KG1 (cell line): ENCODE measurements at regions not wholly inside any gene's neighbourhood (a gene's known extent, or its start where the extent isn't known, plus 50 kb on each side); places are given as distances from the start of the nearest gene placed in this dataset.

Source experiments
- DNase-seq: peaks from one replicate; lab custom pipeline; 2025; lab: John Stamatoyannopoulos, UW

GRCh38 chr6:21469213-21469612, 124.3 kb upstream of the SOX4 start:
- DNase-seq, result no peak

DNA sequence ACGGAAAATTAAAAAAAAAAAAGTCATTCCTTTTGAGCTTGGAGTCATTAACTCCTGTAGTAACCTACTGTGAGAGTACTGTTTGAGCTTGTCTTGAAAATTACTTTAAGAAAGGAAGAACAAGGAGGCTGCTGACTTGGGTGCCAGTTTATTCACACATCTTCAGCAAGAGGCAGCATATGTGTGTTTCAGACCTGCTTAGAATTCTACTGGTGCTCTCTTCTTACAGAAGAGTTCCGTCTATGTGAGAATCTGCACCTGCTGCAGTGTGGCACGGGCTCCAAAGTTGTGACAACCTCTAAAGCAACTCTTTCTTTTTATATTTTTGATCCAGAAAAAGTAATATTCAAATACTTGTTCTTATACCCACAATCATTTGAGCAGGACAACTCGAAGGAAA, 117.4 kb upstream of the SOX4 start:
- no peak for DNase-seq

DNA sequence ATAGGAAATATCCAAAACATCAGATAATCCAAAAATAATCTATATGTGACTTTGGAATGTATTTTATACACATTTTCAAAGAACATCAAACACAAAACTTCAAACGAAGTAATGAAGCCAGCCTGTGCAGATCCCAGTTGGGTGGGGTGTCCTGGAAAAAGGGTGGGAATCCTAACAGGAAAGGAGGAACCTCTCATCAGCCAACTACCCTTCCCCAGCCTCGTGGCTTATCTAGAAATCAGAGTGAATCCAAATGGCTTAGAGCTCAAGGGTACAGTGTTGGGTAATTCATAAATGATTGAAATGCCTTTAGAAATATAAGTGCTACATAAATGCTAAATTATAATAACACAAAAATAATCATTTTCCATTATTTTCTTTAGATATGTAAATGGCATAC, 115.1 kb upstream of the SOX4 start:
- no peak for DNase-seq

DNA sequence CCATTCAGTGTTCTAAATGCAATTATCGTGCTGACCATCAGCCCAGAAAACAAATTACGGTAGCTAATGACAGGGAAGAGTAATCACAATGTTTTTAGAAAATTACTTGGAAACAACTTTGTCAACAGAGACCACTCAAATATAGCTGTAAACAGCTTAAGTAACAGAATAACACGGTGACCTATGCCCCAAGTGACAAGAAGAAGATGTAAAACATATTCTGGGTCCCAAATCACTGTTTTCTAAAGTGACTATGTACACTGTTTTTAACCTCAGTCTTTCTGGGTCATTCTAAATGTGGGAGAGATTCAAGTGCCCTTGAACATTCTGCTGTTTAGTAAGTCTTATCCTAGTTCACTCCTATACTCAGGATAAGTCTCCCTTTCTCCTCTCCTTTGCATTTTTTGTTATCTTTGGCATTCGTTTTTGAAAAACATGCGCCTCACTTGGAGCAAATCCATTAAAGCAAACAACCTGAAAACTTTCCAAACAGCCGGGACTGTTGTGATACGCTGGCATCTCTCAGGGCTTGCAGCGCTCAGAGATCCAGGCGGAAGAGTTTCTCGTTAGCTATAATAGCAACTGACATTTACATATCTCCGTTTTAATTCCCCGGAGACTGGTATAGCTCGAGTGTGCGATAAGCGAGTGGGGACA, 114.5 kb upstream of the SOX4 start:
- no peak for DNase-seq

GRCh38 chr6:21486115-21486514, 107.4 kb upstream of the SOX4 start:
- DNase-seq, result no peak

DNA sequence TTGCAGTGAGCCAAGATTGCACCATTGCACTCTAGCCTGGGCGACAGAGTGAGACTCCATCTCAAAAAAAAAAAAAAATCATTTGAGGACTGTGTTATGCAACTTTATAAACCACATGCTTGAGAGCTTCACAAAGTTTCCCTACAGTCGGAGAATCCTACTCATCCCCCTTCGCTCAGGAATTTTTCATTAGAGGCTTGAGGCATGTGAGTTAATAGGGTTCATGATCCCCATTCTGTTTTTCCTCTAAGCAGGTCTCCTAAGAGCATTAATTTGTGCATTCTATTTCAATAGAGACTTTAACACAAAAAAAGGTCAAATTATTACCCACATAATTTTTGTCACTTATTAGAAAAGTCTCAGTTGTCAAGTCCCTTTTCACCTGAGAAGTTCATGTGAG, 103.7 kb upstream of the SOX4 start:
- no peak for DNase-seq

- no peak for DNase-seq
Observed at GRCh38 chr6:21491955-21492354, 101.6 kb upstream of the SOX4 start.

DNA sequence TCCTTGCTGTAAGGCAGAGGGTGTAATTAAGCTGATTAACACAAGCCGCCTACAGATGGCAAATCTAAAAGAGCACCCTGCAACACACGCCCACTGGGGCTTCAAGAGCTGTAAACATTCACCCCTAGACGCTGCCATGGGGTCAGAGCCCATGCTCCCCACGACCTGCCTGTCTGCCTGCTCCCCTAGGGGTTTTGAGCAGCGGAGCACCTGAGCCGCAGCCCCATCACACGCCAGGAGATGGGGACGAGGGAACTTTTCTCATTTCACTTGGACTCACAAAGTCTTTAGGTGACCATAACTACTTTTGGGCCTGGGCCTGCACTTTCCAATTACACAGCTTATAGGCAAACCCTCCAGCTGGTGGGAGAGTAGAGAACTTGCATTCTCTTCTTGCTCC, 99.0 kb upstream of the SOX4 start:
- no peak for DNase-seq

- DNase-seq, result no peak
Observed at GRCh38 chr6:21496196-21496595, 97.4 kb upstream of the SOX4 start.

GRCh38 chr6:21496706-21497105, 96.8 kb upstream of the SOX4 start:
- DNase-seq, result no peak

GRCh38 chr6:21500314-21501020, 93.1 kb upstream of the SOX4 start:
- DNase-seq, result no peak

- no peak for DNase-seq
Observed at GRCh38 chr6:21501021-21501354, 92.6 kb upstream of the SOX4 start.

- no peak for DNase-seq
Observed at GRCh38 chr6:21501815-21502214, 91.7 kb upstream of the SOX4 start.

DNA sequence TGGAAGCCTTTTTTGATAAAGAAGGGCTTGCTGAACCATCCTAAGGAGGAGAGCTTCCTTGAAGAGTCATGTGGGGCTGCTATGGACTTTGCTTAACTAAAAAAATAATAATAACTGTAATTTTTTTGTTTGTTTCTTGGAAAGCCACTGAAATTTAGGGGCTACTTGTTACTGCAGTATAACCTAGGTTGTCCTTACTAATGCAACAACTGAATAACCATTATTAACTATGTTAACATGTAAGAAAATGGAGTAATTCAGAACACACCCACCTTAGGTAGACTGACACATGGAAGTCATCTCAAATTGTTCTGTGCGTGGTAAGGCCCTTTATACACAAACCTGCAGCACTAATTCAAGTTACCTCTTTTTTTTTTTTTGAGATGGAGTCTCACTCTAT, 90.9 kb upstream of the SOX4 start:
- no peak for DNase-seq

GRCh38 chr6:21504790-21505189, 88.8 kb upstream of the SOX4 start:
- no peak for DNase-seq

GRCh38 chr6:21505574-21505990, 88.0 kb upstream of the SOX4 start:
- DNase-seq, result no peak

DNA sequence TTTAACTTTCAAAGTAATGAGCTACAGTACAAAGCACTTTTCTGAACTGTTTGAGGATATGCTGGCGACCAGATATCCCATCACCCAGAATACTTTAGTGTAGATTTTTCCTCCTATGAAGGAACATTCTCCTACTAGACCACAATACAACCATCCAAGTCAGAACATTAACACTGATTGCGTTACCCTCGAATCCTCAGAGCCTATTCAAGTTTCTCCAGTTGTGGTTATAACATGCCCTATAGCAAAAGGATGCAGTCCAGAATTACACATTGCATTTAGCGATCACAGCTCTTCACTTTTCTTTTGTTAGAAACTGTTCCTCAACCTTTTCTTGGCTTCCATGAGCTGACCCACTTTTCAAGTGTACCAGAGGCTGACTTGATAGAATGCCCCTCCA, 87.4 kb upstream of the SOX4 start:
- no peak for DNase-seq

- no peak for DNase-seq
Observed at GRCh38 chr6:21507811-21508210, 85.7 kb upstream of the SOX4 start.

DNA sequence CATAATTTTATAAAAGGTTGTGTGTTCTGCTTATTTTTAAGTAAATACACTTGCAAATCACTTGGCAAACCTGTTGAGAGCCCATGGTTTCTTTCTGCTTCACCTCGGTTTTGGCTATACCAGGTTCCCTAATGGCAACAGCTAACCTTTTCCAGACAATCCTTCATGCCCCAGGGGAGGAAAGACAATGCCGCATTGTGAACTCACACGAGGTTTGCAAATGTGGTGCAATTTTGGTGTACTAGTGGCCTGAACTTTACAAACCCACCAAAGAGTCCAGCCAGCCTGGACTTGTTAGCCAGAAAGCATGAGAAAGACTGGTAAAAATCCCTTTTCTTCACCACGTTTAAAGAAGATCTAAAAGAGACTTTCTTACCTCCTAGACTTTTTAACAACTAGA, 84.8 kb upstream of the SOX4 start:
- DNase-seq, result no peak

- no peak for DNase-seq
Observed at GRCh38 chr6:21511891-21512550, 81.5 kb upstream of the SOX4 start.

GRCh38 chr6:21514288-21514687, 79.3 kb upstream of the SOX4 start:
- DNase-seq, result no peak

DNA sequence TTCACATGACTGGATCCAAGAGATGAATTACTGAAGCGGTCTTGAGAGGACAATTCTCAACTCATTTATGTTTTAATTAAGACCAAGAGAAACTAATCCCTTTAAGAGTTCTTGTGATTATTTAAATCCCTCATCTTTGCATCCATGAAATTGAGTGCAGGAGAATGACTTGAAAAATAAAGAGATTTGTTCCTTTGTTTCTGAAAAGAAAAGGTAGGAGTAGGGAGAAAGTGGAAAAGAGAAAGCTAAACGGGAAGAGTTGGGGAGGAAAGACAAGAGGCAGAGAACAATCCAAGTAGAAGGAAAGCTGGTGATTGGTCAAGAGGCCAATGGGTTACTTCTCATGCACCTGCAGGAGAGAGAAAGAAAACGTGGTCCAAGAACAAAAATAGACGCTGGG, 75.2 kb upstream of the SOX4 start:
- no peak for DNase-seq

GRCh38 chr6:21519642-21520041, 73.9 kb upstream of the SOX4 start:
- no peak for DNase-seq

DNA sequence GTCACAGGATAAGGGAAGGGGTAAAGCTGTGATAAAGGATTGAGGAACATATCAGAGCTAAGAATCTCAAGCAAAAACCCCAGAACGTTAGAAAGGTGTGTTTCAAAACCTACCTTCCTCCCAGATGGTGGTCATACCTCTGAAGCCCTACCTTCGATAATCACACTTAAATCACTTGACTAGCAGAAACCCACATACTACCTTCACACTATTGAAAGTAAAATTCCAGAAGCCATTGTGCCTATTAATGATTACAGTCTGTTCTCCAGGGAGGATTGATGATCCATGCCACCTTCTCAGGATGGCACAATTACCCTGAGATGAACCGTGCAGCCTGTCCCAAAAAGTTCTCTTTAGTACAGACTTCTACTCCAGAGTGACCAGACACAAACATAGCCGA, 72.3 kb upstream of the SOX4 start:
- no peak for DNase-seq
